ENCODE measurements at regions not wholly inside any gene's neighbourhood (a gene's known extent, or its start where the extent isn't known, plus 50 kb on each side); places are given as distances from the start of the nearest gene placed in this dataset.

DNA sequence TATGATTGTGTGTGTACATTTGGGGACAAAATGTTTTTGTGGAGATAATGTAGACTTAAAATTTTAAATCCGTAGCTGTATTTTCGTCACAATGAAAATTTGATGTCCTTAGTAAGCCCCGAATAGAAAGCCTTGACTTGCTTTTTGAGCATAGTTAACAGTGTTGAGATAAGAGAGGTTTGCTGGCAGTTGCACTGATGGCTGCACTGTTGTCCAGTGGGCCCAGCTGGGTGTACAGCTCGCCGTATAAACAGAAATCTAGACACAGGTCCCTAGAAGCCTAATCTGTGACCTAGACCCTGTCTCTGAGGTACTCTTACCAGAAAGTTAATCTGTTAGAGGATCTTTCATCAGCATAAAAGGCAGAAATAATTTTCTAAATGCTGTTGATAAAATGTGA, 271.3 kb upstream of the DMRT1 start:
- TF ChIP-seq, protein P1, sequence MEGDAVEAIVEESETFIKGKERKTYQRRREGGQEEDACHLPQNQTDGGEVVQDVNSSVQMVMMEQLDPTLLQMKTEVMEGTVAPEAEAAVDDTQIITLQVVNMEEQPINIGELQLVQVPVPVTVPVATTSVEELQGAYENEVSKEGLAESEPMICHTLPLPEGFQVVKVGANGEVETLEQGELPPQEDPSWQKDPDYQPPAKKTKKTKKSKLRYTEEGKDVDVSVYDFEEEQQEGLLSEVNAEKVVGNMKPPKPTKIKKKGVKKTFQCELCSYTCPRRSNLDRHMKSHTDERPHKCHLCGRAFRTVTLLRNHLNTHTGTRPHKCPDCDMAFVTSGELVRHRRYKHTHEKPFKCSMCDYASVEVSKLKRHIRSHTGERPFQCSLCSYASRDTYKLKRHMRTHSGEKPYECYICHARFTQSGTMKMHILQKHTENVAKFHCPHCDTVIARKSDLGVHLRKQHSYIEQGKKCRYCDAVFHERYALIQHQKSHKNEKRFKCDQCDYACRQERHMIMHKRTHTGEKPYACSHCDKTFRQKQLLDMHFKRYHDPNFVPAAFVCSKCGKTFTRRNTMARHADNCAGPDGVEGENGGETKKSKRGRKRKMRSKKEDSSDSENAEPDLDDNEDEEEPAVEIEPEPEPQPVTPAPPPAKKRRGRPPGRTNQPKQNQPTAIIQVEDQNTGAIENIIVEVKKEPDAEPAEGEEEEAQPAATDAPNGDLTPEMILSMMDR (IDR thresholded peaks at IDR 0.05): no peak
- TF ChIP-seq POLR2A (IDR thresholded peaks at IDR 0.05) (no peak), EP300 (IDR thresholded peaks at IDR 0.05) (no peak)
